ENCODE measurements at regions not wholly inside any gene's neighbourhood (a gene's known extent, or its start where the extent isn't known, plus 50 kb on each side); places are given as distances from the start of the nearest gene placed in this dataset.
A peak's percentile ranks its signal among the peaks of the same experiment; 100 is the strongest.

DNA sequence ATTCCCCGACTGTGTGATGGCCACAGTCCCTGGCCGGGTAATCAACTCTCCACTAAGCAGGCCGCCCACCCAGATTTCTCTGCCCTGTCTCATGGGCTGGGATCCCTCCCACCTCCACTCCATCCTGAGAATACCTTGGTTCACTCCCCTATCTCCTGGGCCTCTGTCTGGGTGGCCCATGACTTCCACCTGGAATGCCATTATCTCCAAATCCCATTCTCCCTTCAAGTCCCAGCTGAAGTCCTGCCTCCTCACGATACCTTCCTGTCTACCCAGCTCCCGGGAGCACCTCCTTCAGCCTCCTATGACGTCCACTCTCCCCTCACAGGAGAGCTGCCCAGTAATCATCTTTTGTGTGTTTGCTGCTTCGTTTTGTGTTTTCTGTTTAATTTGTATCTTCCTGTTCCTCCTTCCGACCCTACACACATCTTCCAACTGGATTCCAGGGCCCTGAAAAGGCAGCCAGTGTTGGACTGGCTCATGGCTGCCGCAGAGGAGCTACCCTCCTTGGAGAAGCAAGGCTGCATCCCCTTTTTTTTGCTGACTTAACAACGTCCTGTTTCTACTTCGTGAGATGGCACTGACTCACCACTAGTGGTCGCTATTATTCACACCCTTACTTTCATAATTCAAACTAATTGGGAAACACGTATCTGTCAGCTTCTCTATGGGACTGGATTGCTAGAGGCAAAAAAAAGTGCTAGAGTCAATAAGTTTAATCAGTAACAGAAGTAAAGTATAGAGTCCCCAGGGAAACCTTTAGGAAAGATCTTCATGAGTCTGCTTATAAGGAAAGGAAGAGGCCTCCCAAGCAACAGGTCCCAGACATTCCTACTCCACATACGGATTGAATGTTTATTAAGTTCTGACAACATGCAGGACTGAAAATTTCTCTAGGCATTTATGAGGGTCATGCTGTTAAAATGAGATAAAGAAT is 171.9 kb upstream of the GATA6 start:
- TF ChIP-seq, protein P1, sequence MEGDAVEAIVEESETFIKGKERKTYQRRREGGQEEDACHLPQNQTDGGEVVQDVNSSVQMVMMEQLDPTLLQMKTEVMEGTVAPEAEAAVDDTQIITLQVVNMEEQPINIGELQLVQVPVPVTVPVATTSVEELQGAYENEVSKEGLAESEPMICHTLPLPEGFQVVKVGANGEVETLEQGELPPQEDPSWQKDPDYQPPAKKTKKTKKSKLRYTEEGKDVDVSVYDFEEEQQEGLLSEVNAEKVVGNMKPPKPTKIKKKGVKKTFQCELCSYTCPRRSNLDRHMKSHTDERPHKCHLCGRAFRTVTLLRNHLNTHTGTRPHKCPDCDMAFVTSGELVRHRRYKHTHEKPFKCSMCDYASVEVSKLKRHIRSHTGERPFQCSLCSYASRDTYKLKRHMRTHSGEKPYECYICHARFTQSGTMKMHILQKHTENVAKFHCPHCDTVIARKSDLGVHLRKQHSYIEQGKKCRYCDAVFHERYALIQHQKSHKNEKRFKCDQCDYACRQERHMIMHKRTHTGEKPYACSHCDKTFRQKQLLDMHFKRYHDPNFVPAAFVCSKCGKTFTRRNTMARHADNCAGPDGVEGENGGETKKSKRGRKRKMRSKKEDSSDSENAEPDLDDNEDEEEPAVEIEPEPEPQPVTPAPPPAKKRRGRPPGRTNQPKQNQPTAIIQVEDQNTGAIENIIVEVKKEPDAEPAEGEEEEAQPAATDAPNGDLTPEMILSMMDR (IDR thresholded peaks at IDR 0.05): peak; percentile 57 to 83 (median 76)
- TF ChIP-seq POLR2A (IDR thresholded peaks at IDR 0.05): no peak
